ENCODE measurements at regions not wholly inside any gene's neighbourhood (a gene's known extent, or its start where the extent isn't known, plus 50 kb on each side); places are given as distances from the start of the nearest gene placed in this dataset.

GRCh38 chr4:58761563-58761962, 1651.4 kb upstream of the IGFBP7 start:
- in situ Hi-C loops (cut with HindIII; ENCODE audit: low sequenced_read_pairs) = no loop called here
- no peak for DNase-seq (ENCODE audit: low read depth)
- H3K4me3 ChIP-seq (ENCODE audit: low read depth, low read length) = no peak overlapping the region
- TF ChIP-seq CTCF (IDR thresholded peaks at IDR 0.05; ENCODE audit: low read depth, low read length, missing control alignments) = no peak

GRCh38 chr4:58760737-58761136, 1650.6 kb upstream of the IGFBP7 start:
- no peak for DNase-seq (ENCODE audit: low read depth)
- no peak for TF ChIP-seq CTCF (IDR thresholded peaks at IDR 0.05; ENCODE audit: low read depth, low read length, missing control alignments)
- in situ Hi-C loops (cut with HindIII; ENCODE audit: low sequenced_read_pairs) = no loop called here
- no peak overlapping the region for H3K4me3 ChIP-seq (ENCODE audit: low read depth, low read length)

- no peak for DNase-seq (ENCODE audit: low read depth)
- H3K4me3 ChIP-seq (ENCODE audit: low read depth, low read length) = no peak overlapping the region
- TF ChIP-seq CTCF (IDR thresholded peaks at IDR 0.05; ENCODE audit: low read depth, low read length, missing control alignments) = no peak
- in situ Hi-C loops (cut with HindIII; ENCODE audit: low sequenced_read_pairs) = no loop called here
These were observed 1649.9 kb upstream of the IGFBP7 start for GRCh38 chr4:58760100-58760499.

GRCh38 chr4:58749206-58749605, 1639.0 kb upstream of the IGFBP7 start:
- no peak for DNase-seq (ENCODE audit: low read depth)
- in situ Hi-C loops (cut with HindIII; ENCODE audit: low sequenced_read_pairs) = no loop called here
- no peak for TF ChIP-seq CTCF (IDR thresholded peaks at IDR 0.05; ENCODE audit: low read depth, low read length, missing control alignments)
- no peak overlapping the region for H3K4me3 ChIP-seq (ENCODE audit: low read depth, low read length)

GRCh38 chr4:58740897-58741296, 1630.7 kb upstream of the IGFBP7 start:
- no peak overlapping the region for H3K4me3 ChIP-seq (ENCODE audit: low read depth, low read length)
- no peak for DNase-seq (ENCODE audit: low read depth)
- in situ Hi-C loops (cut with HindIII; ENCODE audit: low sequenced_read_pairs) = no loop called here
- no peak for TF ChIP-seq CTCF (IDR thresholded peaks at IDR 0.05; ENCODE audit: low read depth, low read length, missing control alignments)

GRCh38 chr4:58739275-58739674, 1629.1 kb upstream of the IGFBP7 start:
- DNase-seq (ENCODE audit: low read depth) = no peak
- no peak for TF ChIP-seq CTCF (IDR thresholded peaks at IDR 0.05; ENCODE audit: low read depth, low read length, missing control alignments)
- H3K4me3 ChIP-seq (ENCODE audit: low read depth, low read length) = no peak overlapping the region
- in situ Hi-C loops (cut with HindIII; ENCODE audit: low sequenced_read_pairs) = no loop called here

GRCh38 chr4:58738375-58738774, 1628.2 kb upstream of the IGFBP7 start:
- no peak for DNase-seq (ENCODE audit: low read depth)
- in situ Hi-C loops (cut with HindIII; ENCODE audit: low sequenced_read_pairs) = no loop called here
- TF ChIP-seq CTCF (IDR thresholded peaks at IDR 0.05; ENCODE audit: low read depth, low read length, missing control alignments) = no peak
- H3K4me3 ChIP-seq (ENCODE audit: low read depth, low read length) = no peak overlapping the region
